ENCODE measurements at regions not wholly inside any gene's neighbourhood (a gene's known extent, or its start where the extent isn't known, plus 50 kb on each side); places are given as distances from the start of the nearest gene placed in this dataset.

DNA sequence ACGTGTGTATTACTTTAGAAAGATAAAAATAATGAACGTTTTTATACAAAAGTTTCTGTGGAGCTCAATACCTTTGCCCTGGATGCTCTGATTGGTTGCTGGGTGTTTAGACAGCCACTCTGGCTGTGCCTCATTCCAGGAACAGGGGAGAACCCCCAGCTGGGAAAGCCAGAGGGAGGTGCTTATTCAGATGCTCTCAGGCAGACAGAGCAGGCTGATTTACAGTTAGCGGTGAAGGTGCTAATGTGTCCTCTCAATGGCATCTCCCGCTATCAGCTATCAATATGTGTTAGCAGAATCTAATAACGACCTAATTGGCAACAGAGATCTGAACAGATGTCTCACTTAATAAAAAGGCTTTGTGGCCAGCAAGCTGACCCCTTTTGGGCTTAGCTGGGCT is 402.3 kb downstream of the NUAK1 start:
- no peak for DNase-seq (ENCODE audit: low read depth in 3 of 3, low spot score in 2 of 3)

GRCh38 chr12:105738051-105738450 is 400.7 kb downstream of the NUAK1 start:
- DNase-seq (ENCODE audit: low read depth in 3 of 3, low spot score in 2 of 3), result no peak

GRCh38 chr12:105740369-105740768 is 398.4 kb downstream of the NUAK1 start:
- no peak for DNase-seq (ENCODE audit: low read depth in 3 of 3, low spot score in 2 of 3)

DNA sequence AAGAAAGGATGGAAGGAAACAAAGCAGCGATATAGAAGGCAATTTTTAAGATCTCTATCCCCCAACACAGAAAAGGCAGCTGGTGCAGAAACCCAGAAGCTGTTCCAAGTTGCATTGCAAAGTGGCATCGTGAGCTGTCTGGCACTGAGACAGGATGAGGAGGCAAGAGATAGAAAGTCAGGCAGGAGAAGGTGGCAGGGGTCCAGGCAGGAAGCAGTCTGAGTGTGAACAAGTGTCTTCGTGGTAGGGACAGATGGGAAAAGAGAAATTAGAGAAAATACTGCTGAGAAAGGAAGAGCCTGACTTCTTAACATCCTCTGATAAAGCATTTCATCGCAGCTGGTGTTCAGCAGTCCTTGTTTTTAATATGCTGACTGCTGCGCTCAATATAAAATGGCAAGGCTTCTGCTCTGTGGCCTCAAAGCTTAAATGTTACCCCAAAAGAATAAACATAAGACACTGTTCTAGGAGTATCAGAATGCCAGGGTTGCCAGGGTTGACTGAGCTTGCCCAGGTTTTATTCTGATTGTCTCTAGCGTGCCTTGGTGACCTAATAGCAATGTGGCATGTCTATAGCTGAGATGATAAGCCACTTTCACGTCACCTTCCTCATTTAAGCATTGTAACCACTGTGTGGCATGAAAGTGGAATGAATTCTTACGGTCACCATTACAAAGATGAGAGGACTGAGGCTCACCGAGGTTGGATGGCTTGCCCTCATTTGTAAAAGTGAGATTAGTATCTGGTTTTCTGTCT is 397.6 kb downstream of the NUAK1 start:
- DNase-seq (ENCODE audit: low read depth in 3 of 3, low spot score in 2 of 3), result no peak

GRCh38 chr12:105741786-105742566 is 396.8 kb downstream of the NUAK1 start:
- DNase-seq (ENCODE audit: low read depth in 3 of 3, low spot score in 2 of 3), result no peak

GRCh38 chr12:105742567-105742874 is 396.2 kb downstream of the NUAK1 start:
- DNase-seq (ENCODE audit: low read depth in 3 of 3, low spot score in 2 of 3), result no peak

DNA sequence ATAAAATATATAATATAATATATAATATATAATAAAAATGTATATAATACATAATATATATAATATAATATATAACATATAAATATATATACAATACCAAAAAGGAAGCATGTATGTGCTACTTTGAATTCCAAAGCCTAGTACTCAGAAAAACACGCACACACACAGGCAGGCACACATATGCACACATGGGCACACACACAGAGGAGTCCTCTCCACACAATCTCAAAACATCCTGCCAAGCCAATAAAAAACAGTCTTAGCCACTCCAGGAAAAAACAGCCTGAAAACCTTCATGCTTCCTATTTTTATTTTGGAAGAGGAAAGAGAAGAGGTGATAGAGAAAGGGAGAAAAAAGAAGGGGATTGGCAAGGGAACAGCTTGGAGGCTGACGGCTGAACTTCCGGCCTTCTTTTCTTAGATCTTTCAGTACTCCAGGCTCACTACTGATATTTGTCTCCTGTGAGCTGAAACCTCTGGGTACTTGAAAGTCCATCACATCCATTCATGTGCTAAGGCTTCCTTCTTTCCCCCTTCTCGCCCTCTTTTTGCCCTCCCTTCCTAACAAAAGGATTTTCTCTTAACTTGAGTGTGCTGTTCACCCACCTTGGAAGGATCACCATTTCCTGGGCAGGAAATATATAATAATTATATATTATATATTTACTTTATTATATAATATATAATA is 394.2 kb downstream of the NUAK1 start:
- DNase-seq (ENCODE audit: low read depth in 3 of 3, low spot score in 2 of 3), result no peak

- no peak for DNase-seq (ENCODE audit: low read depth in 3 of 3, low spot score in 2 of 3)
These were observed 392.9 kb downstream of the NUAK1 start for GRCh38 chr12:105745811-105746210.

- no peak for DNase-seq (ENCODE audit: low read depth in 3 of 3, low spot score in 2 of 3)
These were observed 389.8 kb downstream of the NUAK1 start for GRCh38 chr12:105748806-105749600.

- no peak for DNase-seq (ENCODE audit: low read depth in 3 of 3, low spot score in 2 of 3)
These were observed 388.7 kb downstream of the NUAK1 start for GRCh38 chr12:105750096-105750495.

DNA sequence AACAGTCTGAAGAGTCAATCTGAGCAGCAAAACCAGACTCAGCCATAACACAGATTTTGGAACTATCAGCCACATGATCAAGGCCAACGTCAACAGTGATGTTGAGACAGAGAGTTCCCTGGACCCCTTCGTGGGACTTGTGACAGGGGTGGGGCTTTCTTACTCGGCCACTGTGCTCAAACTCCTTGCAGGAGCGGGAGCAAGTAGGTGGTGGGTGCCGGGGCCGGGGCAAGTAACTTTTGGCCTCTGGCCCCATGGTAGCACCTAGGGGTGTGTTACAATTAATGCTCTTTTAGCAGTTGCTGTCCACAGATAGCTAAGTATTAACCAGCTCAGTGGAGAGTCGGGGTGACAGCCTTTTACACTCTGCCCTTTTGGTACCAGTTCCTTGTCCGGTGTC is 384.4 kb downstream of the NUAK1 start:
- no peak for DNase-seq (ENCODE audit: low read depth in 3 of 3, low spot score in 2 of 3)

DNA sequence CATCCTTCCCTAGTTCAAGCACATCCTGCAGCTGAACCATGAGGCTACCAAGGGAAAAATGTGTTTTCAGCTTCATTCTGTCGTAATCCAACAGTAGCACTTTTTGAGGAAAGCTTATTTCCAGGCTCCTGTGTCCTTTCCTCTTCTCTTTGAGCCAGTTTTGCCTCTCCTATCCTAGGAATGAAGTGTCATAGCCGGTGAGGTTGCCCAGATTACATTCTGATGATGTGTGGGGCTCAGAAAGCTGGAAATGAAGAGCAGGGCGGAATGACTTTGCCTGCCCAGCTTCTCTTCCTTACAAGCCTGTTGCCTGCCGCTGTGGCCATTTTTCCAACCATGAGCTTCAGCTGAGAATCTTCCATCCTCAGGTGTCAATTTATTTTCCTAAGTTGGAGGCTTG is 381.8 kb downstream of the NUAK1 start:
- DNase-seq (ENCODE audit: low read depth in 3 of 3, low spot score in 2 of 3), result no peak

GRCh38 chr12:105759149-105759548 is 379.6 kb downstream of the NUAK1 start:
- DNase-seq (ENCODE audit: low read depth in 3 of 3, low spot score in 2 of 3), result no peak

DNA sequence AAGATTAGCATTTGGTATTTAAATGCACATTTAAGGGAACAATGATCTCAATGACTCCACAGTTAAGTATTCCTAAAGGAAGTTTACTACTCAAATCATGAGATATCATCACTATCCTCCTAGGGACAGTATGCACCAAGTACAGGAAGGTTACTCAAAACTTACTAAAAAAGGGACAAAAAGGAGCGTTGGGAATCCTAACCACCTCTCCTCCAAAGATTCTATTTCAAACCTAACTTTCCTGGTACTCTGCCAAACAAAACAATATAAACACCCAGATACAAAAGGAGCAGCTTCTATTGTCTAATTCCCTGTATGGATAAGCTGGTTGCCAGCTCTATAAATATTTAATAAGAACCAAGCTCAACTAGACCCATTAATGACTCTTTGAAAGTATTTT is 377.7 kb downstream of the NUAK1 start:
- no peak for DNase-seq (ENCODE audit: low read depth in 3 of 3, low spot score in 2 of 3)

GRCh38 chr12:105764216-105764835 is 374.4 kb downstream of the NUAK1 start:
- DNase-seq (ENCODE audit: low read depth in 3 of 3, low spot score in 2 of 3), result no peak

DNA sequence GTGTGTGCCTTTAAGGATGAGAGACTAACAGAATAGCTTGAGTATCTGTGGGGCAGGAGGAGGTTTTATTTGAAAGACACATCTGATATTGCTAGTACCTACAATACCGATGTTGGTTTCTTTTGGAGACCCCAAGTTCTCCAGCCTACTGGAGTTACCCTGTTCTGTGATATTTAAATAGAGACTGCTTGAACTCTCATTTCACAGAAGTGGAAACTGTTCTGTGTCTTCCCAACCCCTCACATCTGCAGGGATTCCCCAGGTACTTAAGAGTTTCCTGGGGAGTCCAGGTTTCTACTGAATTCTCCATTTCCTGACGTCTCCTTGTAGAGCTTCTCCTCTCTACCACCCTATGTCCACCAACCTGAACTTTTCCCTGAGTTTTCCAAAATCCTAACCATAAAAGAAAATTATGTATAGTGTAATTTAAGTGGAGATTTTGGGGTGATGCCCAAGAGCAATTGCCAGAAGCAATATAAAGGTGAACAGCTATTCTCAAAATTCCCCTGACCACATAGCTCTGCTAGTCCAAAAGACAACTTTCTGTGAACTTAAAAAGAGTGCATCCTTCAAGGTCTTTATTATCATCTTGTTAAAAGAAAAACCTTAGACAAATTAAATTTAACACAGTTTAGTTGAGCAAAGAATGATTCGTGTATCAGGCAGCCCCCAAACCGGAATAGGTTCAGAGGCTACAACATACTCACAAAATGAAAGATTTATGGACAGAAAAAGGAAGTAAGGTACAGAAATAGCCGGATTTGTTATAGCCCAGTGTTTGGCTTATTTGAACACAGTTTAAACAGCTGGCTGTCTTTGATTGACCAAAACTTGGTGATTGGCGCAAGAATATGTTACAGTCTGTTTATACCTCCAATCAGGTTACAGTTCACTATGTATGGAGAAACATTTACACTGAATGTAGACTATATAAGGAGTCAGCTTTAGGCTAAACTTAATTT is 373.4 kb downstream of the NUAK1 start:
- DNase-seq (ENCODE audit: low read depth in 3 of 3, low spot score in 2 of 3), result no peak

DNA sequence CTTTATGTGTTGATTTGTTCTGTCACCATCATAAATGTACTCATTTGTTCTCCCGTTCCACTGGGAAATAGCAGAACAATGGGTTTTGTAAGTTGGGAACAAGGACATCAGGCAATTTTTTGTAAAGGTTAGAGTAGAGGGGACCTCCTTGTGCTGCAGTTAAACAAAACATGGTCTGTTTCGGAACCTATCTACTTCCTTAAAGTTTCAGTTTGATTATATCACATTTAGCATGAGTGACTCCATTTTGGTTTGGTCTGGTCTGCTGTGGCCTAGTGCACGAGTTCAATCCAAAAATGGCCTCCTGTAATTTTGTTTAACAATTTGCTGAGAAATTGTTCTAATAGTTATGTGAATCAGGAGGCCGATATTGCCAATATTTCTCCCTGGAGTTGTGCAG is 372.7 kb downstream of the NUAK1 start:
- DNase-seq (ENCODE audit: low read depth in 3 of 3, low spot score in 2 of 3), result no peak

DNA sequence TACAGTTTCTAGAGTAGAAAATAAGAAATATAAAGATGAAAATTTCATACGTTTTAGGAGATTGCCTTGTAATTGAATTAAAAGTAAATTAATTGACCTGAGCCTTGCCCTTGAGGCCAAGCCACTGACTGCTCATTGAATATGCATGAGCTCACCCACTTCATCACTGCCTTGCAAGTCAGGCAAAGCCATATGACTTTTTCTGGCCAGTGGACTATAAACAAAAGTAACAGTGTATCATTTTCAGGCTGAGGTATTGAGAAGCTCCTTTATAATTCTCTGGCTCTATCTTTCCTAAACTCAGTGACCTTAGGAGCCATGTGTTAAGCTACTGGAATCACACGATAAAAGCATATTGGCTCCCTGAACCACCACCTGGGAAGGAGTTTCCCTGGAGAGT is 369.3 kb downstream of the NUAK1 start:
- no peak for DNase-seq (ENCODE audit: low read depth in 3 of 3, low spot score in 2 of 3)

GRCh38 chr12:105773471-105773870 is 365.3 kb downstream of the NUAK1 start:
- peak in 1 of 3 donors; percentile 7 for DNase-seq (ENCODE audit: low read depth in 3 of 3, low spot score in 2 of 3)
